HEK293 (cell line): ENCODE measurements at regions not wholly inside any gene's neighbourhood (a gene's known extent, or its start where the extent isn't known, plus 50 kb on each side); places are given as distances from the start of the nearest gene placed in this dataset.

ENCODE experiments used
- CTCF ChIA-PET: fragments of 350-600 bp; formaldehyde crosslinking; extraction: SDS; loops from one replicate; lab custom pipeline; 2021; ENCODE audit warnings: antibody characterized with exemption; lab: Yijun Ruan, JAX
- POLR2A ChIA-PET: fragments of 300-600 bp; formaldehyde crosslinking; extraction: SDS; loops from one replicate; lab custom pipeline; 2020; ENCODE audit warnings: antibody characterized with exemption, inconsistent platforms; lab: Yijun Ruan, JAX
- H3K27ac ChIP-seq: fragments of 200-500 bp; sonication (Bioruptor generic); 2 replicates; pipeline ENCODE4 v1.5.1; 2014; ENCODE audit warnings: low read depth, low read length, control low read depth, inconsistent platforms; ENCODE audit errors: extremely low read depth
- H3K36me3 ChIP-seq, 2 experiments: fragments of 200-500 bp in 1 of 2; sonication (Bioruptor generic) in 1 of 2; 1 replicate in 1 of 2; 2 replicates in 1 of 2; pipeline ENCODE4 v1.5.1; 2014 to 2017; ENCODE audit warnings: inconsistent platforms in 2 of 2, low read length in 2 of 2; ENCODE audit not compliant: control insufficient read depth in 2 of 2, insufficient read depth in 1 of 2
- H3K4me1 ChIP-seq: fragments of 200-500 bp; sonication (Bioruptor generic); 2 replicates; pipeline ENCODE4 v1.5.1; 2014; ENCODE audit warnings: mild to moderate bottlenecking, low read length, inconsistent platforms; ENCODE audit not compliant: control insufficient read depth, insufficient read depth
- H3K4me3 ChIP-seq: 2 replicates; pipeline ENCODE4 v1.5.1; 2011; ENCODE audit warnings: low read depth, mild to moderate bottlenecking, control low read depth, low read length, moderate library complexity
- H3K9me3 ChIP-seq: fragments of 200-500 bp; sonication (Bioruptor generic); 2 replicates; pipeline ENCODE4 v1.5.1; 2014; ENCODE audit warnings: low read depth, low read length, inconsistent platforms; ENCODE audit not compliant: control insufficient read depth, insufficient read depth
- KLF8 ChIP-seq: fragments of 450-650 bp; formaldehyde crosslinking; IDR thresholded peaks from 2 replicates; pipeline ENCODE4 v1.5.1; 2016; ENCODE audit warnings: missing biosample characterization, missing genetic modification characterization
- OVOL3 ChIP-seq: fragments of 450-650 bp; formaldehyde crosslinking; IDR thresholded peaks from 2 replicates; pipeline ENCODE4 v1.5.1; 2016; ENCODE audit warnings: missing biosample characterization, missing genetic modification characterization
- REPIN1 ChIP-seq: fragments of 450-650 bp; formaldehyde crosslinking; IDR thresholded peaks from 2 replicates; pipeline ENCODE4 v1.5.1; 2017; ENCODE audit warnings: missing biosample characterization, missing genetic modification characterization, low read depth
- SP7 ChIP-seq: fragments of 450-650 bp; formaldehyde crosslinking; IDR thresholded peaks from 2 replicates; pipeline ENCODE4 v1.5.1; 2016; ENCODE audit warnings: missing biosample characterization, missing genetic modification characterization
- TCF7L2 ChIP-seq: IDR thresholded peaks from 2 replicates; pipeline ENCODE4 v1.6.1; 2011; ENCODE audit warnings: low read depth, mild to moderate bottlenecking, inconsistent platforms, low read length, moderate library complexity, borderline replicate concordance
- ZBTB10 ChIP-seq: fragments of 450-650 bp; formaldehyde crosslinking; IDR thresholded peaks from 2 replicates; pipeline ENCODE4 v1.5.1; 2016; ENCODE audit warnings: missing biosample characterization, missing genetic modification characterization
- ZFP69B ChIP-seq: fragments of 450-650 bp; formaldehyde crosslinking; IDR thresholded peaks from 2 replicates; pipeline ENCODE4 v1.5.1; 2016; ENCODE audit warnings: missing biosample characterization, missing genetic modification characterization
- ZNF10 ChIP-seq: fragments of 450-650 bp; formaldehyde crosslinking; IDR thresholded peaks from 2 replicates; pipeline ENCODE4 v1.5.1; 2017; ENCODE audit warnings: missing biosample characterization, missing genetic modification characterization
- ZNF114 ChIP-seq: fragments of 450-650 bp; formaldehyde crosslinking; IDR thresholded peaks from 2 replicates; pipeline ENCODE4 v1.5.0; 2017; ENCODE audit warnings: missing biosample characterization, missing genetic modification characterization
- ZNF214 ChIP-seq: fragments of 450-650 bp; formaldehyde crosslinking; IDR thresholded peaks from 2 replicates; pipeline ENCODE4 v1.5.1; 2017; ENCODE audit warnings: missing biosample characterization, mild to moderate bottlenecking, missing genetic modification characterization, borderline replicate concordance
- ZNF223 ChIP-seq: fragments of 450-650 bp; formaldehyde crosslinking; IDR thresholded peaks from 2 replicates; pipeline ENCODE4 v1.5.1; 2016; ENCODE audit warnings: missing biosample characterization, missing genetic modification characterization
- ZNF248 ChIP-seq: fragments of 450-650 bp; formaldehyde crosslinking; IDR thresholded peaks from 2 replicates; pipeline ENCODE4 v1.5.1; 2017; ENCODE audit warnings: missing biosample characterization, missing genetic modification characterization
- ZNF324 ChIP-seq: fragments of 450-650 bp; formaldehyde crosslinking; IDR thresholded peaks from 2 replicates; pipeline ENCODE4 v1.5.1; 2016; ENCODE audit warnings: missing biosample characterization, missing genetic modification characterization
- ZNF391 ChIP-seq: fragments of 450-650 bp; formaldehyde crosslinking; IDR thresholded peaks from 2 replicates; pipeline ENCODE4 v1.5.1; 2016; ENCODE audit warnings: low read depth, missing biosample characterization, missing genetic modification characterization, borderline replicate concordance
- ZNF48 ChIP-seq: fragments of 450-650 bp; formaldehyde crosslinking; IDR thresholded peaks from 2 replicates; pipeline ENCODE4 v1.5.1; 2016; ENCODE audit warnings: missing biosample characterization, missing genetic modification characterization
- ZNF521 ChIP-seq: fragments of 450-650 bp; formaldehyde crosslinking; IDR thresholded peaks from 2 replicates; pipeline ENCODE4 v1.5.1; 2017; ENCODE audit warnings: missing biosample characterization, mild to moderate bottlenecking, missing genetic modification characterization
- ZNF624 ChIP-seq: fragments of 450-650 bp; formaldehyde crosslinking; IDR thresholded peaks from 2 replicates; pipeline ENCODE4 v1.5.1; 2017; ENCODE audit warnings: missing biosample characterization, missing genetic modification characterization
- ZNF664 ChIP-seq: fragments of 450-650 bp; formaldehyde crosslinking; IDR thresholded peaks from 2 replicates; pipeline ENCODE4 v1.5.1; 2016; ENCODE audit warnings: missing biosample characterization, missing genetic modification characterization
- ZNF837 ChIP-seq: fragments of 450-650 bp; formaldehyde crosslinking; IDR thresholded peaks from 2 replicates; pipeline ENCODE4 v1.5.1; 2016; ENCODE audit warnings: missing biosample characterization, missing genetic modification characterization
- TF ChIP-seq, protein P1 (sequence below): fragments of 450-650 bp; formaldehyde crosslinking; IDR thresholded peaks from 2 replicates; pipeline ENCODE4 v1.5.1; 2016; ENCODE audit warnings: missing biosample characterization, missing genetic modification characterization
- TF ChIP-seq, protein P2 (sequence below): fragments of 450-650 bp; formaldehyde crosslinking; IDR thresholded peaks from 2 replicates; pipeline ENCODE4 v1.5.1; 2016; ENCODE audit warnings: missing biosample characterization, missing genetic modification characterization

GRCh38 chr14:71336489-71337192, 429.4 kb downstream of the PCNX1 start:
- TF ChIP-seq ZBTB10 = no peak
- H3K27ac ChIP-seq = no peak overlapping the region
- CTCF ChIA-PET = no interaction called here

DNA sequence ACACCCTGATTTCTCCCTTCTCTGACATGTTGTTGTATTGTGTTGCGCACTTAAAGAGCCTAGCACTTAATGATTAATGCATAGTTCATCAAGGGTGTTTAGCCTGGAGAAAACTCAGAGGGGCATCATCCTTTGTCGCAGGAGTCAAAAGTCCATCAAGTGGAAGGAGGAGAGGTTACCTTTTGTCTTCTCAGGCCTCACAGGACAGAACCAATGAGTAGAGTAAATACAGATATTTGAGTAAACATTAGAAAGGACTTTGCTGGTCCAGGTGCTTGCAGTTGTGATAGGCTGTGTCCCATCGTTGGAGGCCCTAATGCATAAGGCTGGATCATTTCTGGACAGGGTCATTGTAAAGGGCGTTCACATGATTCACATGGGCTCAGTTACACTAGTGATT, 430.9 kb downstream of the PCNX1 start:
- TF ChIP-seq ZNF664 (tag by site-specific recombination) (no peak), ZNF391 (no peak), ZNF214 (tag by site-specific recombination) (no peak), ZNF48 (tag by site-specific recombination) (no peak), KLF8 (tag by site-specific recombination) (no peak), TCF7L2 (no peak), ZNF521 (tag by site-specific recombination) (no peak), SP7 (tag by site-specific recombination) (no peak), ZNF624 (tag by site-specific recombination) (no peak), REPIN1 (tag by site-specific recombination) (no peak), ZNF248 (no peak), ZFP69B (tag by site-specific recombination) (no peak), ZNF837 (tag by site-specific recombination) (no peak), ZNF324 (tag by site-specific recombination) (no peak), OVOL3 (no peak), ZNF10 (tag by site-specific recombination) (no peak), ZNF223 (tag by site-specific recombination) (no peak), ZNF114 (no peak)
- TF ChIP-seq, protein P1, sequence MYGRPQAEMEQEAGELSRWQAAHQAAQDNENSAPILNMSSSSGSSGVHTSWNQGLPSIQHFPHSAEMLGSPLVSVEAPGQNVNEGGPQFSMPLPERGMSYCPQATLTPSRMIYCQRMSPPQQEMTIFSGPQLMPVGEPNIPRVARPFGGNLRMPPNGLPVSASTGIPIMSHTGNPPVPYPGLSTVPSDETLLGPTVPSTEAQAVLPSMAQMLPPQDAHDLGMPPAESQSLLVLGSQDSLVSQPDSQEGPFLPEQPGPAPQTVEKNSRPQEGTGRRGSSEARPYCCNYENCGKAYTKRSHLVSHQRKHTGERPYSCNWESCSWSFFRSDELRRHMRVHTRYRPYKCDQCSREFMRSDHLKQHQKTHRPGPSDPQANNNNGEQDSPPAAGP = no peak
- TF ChIP-seq, protein P2, sequence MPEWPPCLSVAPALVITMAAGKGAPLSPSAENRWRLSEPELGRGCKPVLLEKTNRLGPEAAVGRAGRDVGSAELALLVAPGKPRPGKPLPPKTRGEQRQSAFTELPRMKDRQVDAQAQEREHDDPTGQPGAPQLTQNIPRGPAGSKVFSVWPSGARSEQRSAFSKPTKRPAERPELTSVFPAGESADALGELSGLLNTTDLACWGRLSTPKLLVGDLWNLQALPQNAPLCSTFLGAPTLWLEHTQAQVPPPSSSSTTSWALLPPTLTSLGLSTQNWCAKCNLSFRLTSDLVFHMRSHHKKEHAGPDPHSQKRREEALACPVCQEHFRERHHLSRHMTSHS (tag by site-specific recombination) = no peak
- CTCF ChIA-PET = no interaction called here
- no peaks in the 10 kb centered on the region for H3K9me3 ChIP-seq
- H3K4me3 ChIP-seq = no peak overlapping the region
- POLR2A ChIA-PET = no interaction called here
- H3K27ac ChIP-seq = no peak overlapping the region
- H3K4me1 ChIP-seq = 0 out of 2 replicates have a peak, but pooled peaks cover 2% of the 10 kb centered on the region
- H3K36me3 ChIP-seq = no peaks in the 10 kb centered on the region

More at GRCh38 chr14:71336489-71337192, 429.4 kb downstream of the PCNX1 start:
- Histone ChIP-seq H3K9me3 (no peaks in the 10 kb centered on the region), H3K36me3 (no peaks in the 10 kb centered on the region), H3K4me1 (0 out of 2 replicates have a peak, but pooled peaks cover 2% of the 10 kb centered on the region), H3K4me3 (no peak overlapping the region)
- POLR2A ChIA-PET = no interaction called here
